Inferior parietal cortex (tissue), 1 donor: ENCODE measurements at regions not wholly inside any gene's neighbourhood (a gene's known extent, or its start where the extent isn't known, plus 50 kb on each side); places are given as distances from the start of the nearest gene placed in this dataset.

Source experiments
- DNase-seq: peaks from one replicate; pipeline ENCODE4 v3.0.0-alpha.2; 2016; ENCODE audit errors: extremely low spot score

DNA sequence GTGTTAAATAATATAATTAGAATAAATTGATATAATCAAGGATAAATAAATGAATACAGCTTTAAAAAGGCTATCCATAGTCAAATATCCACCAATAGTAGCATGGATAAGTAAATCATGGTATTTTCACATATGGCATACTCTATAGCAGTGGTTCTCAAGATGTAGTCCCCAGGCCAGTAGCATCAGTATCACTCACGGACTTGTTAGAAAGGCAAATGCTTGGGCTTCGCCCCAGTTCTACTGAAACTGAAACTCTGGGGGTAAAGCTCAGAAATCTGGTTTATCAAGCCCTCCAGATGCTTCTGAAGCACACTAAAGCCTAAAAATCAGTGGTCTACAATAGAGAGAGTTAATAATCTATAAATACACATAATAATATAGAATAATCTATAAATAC lies 261.6 kb upstream of the TTC14 start:
- DNase-seq, result no peak

DNA sequence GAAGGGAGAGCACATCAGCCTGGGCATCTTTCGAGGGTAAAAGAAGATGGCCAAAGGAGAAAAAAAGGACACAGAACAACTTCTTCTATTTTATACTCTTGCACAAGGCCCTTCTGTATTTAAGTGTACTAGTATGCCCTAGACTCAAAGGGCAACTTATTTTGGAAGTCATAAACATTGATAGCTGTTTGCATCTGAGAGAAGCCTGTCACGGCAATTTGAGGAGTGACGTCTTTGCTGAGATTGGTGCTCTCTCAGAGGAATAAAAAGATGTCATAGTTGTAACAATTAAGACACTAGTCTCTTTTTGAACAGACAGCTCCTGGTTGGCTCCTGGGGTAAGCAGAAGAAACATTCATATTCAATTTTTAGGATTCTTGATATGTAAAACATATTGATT lies 260.4 kb upstream of the TTC14 start:
- DNase-seq, result no peak

DNA sequence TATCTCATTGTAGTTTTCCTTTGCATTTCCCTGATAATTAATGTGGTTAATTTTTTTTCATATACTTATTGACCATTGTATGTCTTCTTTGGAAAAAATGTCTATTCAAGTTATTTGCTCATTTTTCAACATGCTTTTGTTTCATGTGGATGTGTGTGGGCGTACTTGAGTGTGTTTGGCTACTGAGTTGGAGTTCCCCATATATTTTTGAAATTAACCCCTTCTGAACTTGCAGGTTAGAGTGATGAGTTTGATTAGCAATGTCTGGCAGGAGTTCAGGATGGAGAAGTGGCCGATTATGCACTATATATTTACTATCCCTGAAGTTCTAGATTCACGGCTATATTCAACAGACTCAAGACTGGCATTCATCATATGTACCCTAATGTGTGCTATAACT lies 250.4 kb upstream of the TTC14 start:
- no peak for DNase-seq

DNA sequence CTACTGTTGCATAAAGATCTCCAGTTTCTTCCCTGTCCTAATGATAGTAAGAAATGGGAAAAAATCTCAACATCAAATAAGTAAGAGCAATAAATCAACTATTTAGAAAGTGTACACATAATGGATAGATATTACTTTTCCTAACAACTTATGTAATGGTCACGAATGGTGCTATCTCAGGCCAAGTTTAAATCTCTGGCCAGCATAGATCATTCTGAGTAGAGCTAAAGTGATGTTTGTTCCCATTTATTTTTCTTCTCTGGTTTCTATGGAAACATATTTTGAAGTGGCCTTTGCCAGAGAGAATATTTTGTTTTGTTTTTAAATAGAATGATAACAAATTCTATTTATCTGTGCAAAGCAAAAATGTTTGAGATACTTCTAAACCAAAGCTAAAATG lies 249.7 kb upstream of the TTC14 start:
- DNase-seq, result no peak

DNA sequence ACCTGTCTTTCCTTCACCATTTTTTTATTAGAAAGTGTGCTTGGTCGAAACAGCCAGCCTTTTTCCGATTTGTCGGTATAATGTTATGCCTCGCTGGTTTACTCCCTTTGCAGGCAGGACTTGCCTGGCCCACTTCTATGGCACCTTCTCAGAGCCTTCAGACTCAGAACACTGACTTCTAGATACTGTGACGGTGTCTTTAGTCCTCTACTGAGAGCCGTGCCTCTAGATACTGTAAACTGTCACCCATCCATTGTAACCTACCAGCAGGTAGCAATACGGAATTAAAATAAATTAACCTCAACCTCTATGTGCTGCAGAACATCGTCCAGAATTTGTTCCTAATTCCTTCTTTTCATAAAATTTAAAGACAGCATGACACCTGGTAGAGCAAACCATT lies 247.7 kb upstream of the TTC14 start:
- DNase-seq, result no peak

DNA sequence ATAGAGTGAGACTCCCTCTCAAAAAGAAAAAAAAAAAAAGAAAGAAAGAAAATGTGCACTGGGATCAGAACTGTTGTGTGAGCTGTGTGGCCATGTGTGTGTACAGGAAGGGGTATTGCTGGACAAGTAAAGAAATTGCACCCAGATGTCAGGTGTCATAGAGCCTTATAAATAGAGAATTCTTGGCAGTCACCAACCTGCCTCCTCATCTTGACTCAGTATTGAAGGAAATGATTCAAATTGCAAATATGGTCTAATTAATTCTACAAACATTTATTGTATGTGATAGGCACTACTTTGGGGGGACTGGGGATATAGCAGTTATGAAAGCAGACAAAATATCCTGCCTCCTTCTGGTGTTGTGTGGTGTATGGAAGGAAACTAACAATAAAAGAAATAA lies 243.8 kb upstream of the TTC14 start:
- DNase-seq, result no peak

DNA sequence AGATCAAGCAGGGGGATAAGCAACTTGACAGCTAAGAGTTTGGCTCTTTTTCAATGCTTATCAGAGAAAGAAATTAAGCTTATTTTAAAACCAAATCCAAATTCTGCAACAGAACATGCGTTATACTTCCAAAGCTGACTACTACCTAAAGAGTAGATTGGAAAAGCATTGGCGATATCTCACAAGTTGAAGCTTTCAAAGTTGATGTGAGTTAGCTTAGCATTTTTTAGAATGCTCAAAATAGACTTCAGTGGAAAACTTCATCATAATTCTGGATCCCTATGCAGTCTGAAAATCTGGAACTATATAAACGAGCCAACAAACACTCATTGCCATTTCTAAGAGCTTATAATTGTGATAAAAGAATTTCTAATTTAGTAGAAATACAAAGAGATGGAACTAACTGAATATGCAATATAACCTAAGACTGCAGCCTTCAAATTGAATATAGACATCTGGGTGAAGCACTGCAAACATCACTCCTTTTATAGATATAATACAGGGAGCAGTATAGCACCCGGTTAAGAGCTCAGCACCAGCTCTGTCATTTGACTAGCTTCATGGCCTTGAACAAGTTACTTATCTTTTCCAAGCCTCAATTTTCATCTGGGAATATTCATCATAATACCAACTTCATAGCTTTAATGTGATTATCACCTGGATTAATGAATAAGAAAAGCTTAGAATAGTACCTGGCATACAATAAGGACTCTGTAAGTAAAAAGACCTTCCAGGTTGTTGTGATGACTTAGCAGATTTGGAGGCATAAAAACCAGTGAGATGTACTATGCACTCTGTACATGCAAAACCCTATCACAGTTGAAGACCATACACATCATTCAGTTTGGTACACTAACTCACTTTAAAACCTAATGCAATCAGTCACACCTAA lies 242.7 kb upstream of the TTC14 start:
- DNase-seq, result peak; percentile 23

DNA sequence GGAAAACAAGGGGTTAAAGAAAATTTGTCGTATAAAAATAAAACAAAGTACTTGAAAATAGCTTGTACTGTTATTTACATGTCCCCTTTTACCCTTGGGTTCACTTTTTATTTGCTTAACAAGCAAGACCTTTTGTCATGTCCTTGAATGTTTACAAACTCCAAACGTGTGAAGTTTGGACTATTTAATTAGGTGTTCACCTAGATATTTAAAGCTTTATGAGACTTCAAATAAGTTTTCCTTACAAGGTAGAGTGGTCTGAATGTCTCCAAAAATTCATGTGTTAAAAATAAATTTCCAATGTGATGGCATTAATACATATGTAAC lies 242.0 kb upstream of the TTC14 start:
- DNase-seq, result no peak

DNA sequence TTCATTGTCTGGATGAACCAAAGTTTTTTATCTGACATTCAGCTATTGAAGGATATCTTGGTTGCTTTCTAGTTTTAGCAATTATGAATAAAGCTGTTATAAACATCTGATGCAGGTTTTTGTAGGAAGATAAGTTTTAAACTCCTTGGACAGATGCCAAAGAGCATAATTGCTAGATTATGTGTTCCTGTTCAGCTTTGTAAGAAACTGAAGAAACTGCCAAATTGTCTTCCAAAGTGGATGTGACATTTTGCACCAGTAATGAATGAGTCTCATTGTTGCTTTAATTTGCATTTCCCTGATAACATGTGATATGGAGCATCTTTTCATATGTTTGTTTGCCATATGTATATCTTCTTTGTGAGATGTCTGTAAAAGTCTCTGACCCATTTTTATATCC lies 239.9 kb upstream of the TTC14 start:
- DNase-seq, result no peak

DNA sequence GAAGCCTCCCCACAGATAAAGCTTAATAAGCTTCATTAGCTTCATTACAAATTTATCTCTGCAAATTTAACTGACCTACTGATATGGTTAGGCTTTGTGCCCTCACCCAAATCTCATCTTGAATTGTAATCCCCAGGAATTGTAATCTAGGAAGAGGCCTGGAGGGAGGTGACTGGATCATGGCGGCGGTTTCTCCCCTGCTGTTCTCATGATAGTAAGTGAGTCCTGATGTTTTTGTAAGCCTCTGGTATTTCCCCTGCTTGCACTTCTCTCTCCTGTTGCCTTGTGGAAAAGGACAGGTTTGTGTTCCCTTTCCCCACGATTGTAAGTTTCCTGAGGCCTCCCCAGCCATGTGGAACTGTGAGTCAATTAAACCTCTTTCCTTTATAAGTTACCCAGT lies 226.1 kb upstream of the TTC14 start:
- no peak for DNase-seq

DNA sequence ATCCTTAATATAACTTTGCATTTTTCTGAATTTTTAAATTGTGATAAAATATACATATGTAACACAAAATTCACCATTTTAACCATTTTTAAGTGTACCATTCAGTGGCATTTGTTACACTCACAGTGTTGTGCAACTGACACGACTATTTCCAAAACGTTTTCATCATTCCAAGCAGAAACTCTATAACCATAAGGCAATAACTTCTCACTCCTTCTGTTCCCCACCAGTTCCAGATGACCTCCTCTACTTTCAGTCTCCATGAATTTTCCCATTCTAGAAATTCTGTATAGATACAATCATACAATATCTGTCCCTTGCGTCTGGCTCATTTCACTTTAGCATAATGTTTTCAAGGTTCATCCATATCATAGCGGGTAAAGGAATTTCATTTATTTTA lies 223.5 kb upstream of the TTC14 start:
- no peak for DNase-seq

DNA sequence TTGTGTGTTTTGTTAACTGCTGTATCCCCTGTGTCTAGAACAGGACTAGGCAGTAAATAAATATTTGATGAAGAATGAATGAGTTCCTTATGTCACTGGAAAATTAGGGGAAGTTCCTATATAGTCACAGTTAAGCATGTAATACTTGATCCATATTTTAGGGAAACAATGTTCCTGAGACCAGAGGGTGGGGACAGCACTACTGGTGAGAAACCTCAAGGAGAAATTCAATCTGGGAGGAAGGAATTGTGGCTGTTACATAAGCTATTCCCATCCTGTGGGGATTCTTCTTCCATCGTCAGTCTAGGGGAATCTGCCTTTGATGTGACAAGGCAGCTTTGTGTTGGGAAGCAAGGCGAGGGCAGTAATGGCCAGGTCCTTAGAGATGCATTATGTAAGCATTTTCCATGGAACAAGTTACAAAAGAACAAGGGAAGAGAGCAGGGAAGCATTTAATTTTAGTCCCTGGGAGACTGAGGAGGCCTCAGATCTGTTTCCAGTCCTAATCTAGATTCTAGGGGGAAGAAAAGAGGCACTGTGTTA lies 219.3 kb upstream of the TTC14 start:
- no peak for DNase-seq

DNA sequence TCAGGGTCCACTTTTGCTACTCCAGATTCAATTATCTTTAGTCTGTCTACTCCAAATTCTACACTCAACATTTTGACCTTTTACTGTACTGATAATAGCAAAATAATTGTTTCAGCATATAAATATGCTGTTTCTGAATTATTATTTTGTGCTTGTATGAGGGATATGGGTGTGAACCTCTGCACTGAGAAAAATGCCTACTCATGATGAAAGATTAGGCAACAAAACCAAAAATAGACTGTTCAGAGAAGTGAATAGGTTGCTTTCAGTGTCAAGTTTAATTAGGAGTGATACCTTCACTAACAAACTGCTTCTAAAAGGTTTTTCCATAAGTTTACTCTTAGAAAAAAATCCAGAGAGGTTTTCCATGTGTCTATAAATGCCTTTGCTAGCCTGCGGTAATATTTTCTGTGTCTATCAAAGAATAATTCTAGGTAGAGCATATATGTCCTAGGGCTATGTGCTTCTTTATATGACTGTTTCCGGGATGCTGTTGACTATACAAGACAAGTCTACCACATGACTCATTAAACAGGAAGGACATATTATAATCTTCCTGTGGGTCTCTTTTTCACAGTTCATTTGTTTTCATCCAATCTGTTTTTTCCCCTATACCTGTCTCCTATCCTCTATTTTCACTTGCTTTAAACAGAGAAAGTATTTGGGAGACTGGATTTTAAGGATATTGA lies 218.5 kb upstream of the TTC14 start:
- DNase-seq, result no peak

DNA sequence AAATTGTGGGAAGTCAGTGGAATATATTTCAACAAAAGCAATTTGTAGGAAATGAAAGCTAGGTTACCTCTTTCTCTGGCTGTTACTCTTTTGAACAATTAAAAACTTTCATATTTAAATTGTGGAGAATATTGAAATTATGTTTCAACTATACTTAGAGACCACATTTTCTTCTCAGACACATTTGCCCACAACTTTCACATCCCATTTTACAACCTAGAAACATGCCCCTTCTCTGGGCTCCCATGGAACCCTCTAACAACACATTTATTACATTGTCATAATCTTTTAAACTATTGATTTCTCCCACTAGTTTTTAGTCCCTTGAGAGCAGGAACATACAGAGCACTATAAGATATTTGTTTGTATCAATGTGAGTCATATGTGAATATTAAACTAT lies 211.7 kb upstream of the TTC14 start:
- no peak for DNase-seq

DNA sequence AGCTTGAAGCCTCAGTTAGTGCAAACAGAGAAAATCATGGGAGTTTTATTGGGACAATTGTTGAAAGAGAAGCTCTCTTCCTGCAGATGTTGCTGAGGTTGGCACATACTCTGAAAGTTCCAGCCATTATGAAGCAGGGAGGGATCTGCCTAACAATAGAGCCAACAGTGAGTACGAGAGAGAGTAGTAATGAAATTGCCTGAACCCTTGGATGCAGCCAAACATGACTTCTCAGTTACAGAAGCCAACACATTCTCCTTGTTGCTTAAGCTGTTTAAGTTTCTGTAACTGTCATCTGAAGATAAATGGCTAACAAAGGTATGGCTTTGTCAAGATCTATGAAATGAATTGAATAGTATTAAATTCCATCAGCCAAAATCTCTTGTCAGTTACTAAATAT lies 211.0 kb upstream of the TTC14 start:
- DNase-seq, result no peak

DNA sequence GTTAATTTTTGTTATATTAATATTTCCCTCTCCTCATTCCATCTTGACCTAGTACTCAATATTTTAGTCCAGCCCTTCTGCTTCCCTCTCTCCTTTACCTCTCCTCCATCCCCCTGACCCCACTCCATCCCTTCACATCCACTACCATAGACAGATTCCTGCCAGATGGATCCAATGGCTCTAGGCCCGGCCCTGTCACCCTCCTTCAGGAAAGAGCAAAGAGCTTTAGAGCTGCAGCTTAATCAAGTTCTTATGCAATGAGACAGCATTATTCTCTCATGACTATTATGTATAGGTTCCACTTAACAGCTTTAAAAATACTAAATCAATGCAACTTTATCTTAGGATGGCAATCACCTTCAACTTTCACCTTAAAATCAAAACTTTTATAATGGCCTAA lies 200.7 kb upstream of the TTC14 start:
- DNase-seq, result no peak

DNA sequence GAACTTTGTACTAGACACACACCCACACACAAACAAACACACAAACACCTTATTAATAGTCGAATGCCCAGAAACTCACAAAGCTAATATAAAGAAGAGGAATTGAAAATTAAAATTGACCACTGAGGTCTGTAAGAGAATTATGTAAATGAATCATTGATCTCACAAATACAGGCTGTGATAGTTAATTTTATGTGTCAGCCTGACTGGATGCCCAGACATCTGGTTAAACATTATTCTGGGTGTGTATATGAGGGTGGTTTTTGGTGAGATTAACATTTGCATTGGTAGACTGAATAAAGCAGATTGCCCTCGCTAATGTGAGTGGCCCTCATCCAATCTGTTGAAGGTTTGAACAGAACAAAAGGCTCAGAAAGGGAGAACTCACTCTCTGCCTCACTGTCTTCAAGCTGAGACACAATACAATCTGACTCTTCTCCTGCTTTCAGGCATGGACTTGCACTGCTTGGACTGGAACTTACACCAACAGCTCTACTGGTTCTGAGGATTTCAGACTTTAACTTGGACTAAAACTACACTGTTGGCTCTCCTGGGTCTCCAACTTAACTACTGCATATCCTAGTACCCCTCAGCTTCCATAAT lies 199.4 kb upstream of the TTC14 start:
- no peak for DNase-seq

DNA sequence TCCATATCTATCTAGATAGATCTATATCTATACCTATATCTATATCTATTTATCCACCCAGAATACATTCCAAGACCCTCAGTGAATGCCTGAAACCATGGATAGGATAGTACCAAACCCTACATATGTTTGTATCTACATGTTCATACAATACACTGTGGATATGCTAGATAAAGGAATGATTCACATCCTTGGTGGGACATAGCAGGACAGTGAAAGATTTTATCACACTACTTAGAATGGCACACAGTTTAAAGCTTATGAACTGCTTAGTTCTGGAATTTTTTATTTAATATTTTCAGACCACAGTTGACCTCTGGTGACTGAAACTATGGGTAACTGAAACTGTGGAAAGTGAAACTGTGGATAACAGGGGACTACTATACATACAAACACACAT lies 198.8 kb upstream of the TTC14 start:
- DNase-seq, result no peak

DNA sequence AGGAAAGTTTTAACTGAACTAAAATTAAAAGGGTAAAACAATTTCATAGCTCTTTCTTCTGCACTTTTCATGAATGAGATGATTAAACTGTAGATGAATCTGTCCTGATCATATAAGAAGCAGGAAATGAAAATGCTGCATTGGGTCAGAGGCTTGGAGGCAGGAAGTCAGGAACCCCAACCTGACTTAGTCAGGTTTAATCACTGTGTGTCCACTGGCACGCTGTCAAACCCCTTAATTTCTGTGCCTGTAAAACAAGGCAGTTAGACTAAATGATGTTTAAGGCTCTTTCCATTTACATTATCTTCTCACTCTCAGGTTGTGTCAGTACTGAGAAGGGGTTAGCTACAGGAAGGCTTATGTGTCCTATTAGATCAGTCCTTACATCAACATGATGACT lies 193.3 kb upstream of the TTC14 start:
- no peak for DNase-seq

DNA sequence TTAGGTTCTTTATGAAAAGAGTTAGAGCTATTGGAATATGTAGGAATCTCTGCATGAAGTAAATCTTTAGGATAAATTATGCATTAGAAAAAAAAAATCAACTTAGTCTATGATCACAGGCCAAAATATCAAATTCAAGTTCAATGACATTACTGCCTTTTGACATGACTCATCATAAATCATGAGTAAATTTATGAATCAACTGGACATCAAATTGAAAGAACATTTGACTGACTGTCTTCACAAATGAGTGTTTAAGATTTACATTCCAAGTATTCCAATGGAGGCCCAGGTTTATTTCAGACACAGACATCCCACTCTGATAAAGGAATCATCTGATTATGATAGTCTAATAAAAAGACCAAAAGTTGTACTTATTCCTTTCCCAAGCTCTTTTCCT lies 192.8 kb upstream of the TTC14 start:
- no peak for DNase-seq

DNA sequence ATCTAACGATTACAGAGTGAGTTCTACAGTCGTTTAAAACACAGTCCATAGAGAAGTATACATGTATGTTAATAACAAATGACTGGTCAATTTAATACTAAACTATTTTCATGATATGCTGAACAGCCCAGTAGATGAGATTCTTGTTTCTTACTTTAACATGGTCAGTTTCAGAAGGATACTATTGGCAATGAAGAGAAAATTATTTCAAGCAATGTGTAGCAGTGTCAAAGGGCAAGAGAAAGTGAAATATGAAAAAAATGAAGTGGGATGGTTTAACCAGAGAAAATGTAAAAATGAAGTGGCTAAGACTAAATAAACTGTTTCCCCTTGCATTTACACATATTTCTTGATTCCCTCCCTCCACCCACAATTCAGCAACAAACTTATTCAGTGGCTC lies 192.1 kb upstream of the TTC14 start:
- DNase-seq, result no peak

DNA sequence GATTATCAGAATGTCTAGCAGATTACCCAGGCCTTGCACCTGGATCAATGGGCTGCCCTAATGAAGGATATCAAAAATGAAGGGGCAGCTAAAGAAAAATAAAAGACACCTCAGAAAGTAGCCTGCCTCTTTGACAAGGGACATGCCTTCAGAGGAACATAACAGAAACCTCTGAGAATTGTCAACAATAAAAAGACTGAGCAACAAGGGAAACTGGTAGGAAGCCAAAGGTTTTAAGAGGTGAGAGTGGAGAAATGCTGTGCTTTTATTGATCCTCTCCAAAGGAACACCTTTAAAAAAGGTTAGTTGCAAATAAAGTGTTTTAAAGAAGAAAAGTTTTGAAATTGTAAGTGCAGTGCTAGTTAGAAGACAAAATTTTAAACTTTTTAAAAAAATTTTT lies 187.8 kb upstream of the TTC14 start:
- DNase-seq, result no peak

DNA sequence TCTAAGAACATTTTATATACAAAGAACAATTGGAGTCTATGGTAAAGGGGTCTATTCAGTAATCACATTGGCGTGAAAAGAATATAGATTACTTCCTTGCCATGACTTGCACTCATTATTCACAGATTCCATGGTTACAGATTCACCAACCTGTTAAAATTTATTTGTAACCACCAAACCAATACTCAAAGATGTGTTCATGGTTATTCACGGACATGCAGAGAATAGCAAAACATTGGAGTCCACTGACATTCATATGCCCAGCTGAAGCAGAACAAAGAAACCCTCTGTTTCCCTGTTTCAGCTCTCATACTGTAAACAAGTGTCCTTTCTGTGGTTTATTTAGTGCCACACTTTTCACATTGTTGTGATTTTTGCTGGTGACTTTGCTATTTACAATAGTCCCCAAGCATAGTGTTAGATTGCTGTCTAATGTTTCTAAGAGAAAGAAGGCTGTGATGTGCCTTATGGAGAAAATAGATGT lies 185.8 kb upstream of the TTC14 start:
- peak; percentile 68 for DNase-seq
